Upper lobe of left lung (tissue), 4 donors: ENCODE measurements at regions not wholly inside any gene's neighbourhood (a gene's known extent, or its start where the extent isn't known, plus 50 kb on each side); places are given as distances from the start of the nearest gene placed in this dataset.

Source experiments
- CTCF ChIP-seq, 6 experiments: fragments of 450-650 bp in 4 of 6; fragments of 200-600 bp in 2 of 6; sonication (generic) in 2 of 6; IDR thresholded peaks; one replicate each; pipeline ENCODE4 v1.5.1; 2016 to 2019; ENCODE audit warnings: antibody characterized with exemption in 6 of 6
- EP300 ChIP-seq, 4 donors: sonication (generic); formaldehyde crosslinking; IDR thresholded peaks; one replicate each; pipeline ENCODE4 v1.5.1; 2017; ENCODE audit warnings: antibody characterized with exemption in 4 of 4, control low read depth in 2 of 4
- POLR2A ChIP-seq, 4 donors: fragments of 450-650 bp; IDR thresholded peaks; one replicate each; pipeline ENCODE4 v1.5.1; 2016 to 2017; ENCODE audit warnings: antibody characterized with exemption in 4 of 4, mild to moderate bottlenecking in 2 of 4

DNA sequence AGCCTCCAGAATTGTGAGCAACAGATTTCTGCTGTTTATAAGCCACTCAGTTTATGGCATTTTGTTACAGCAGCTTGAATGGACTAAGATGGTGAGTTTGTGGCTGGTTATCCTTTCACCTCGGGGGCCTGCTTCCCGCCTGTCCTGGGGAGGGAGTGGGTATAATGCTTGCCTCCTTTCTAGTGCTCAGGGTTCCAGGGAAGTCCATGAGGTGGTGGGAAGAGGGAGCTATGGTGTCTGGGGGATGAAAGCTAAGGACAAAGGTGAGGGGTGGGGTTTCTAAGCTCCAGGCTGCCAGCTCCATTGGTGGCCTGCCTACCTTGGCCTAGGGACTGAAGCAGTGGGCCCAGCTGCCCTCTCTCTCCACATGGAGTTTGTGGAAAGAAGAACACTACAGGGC is 50.2 kb upstream of the SDK2 start:
- no peak for TF ChIP-seq CTCF (IDR thresholded peaks at IDR 0.05)
- no peak for TF ChIP-seq POLR2A (IDR thresholded peaks at IDR 0.05)
- no peak for TF ChIP-seq EP300 (IDR thresholded peaks at IDR 0.05)
